ENCODE measurements at regions not wholly inside any gene's neighbourhood (a gene's known extent, or its start where the extent isn't known, plus 50 kb on each side); places are given as distances from the start of the nearest gene placed in this dataset.

GRCh38 chr9:135353935-135354334 is 125.6 kb upstream of the PPP1R26 start:
- no peak for TF ChIP-seq REST (IDR thresholded peaks at IDR 0.05; ENCODE audit: insufficient read depth in 1 of 2, low read depth in 2 of 2, low read length in 2 of 2)
- TF ChIP-seq FOXP2 (optimal IDR thresholded peaks at IDR 0.05; ENCODE audit: borderline replicate concordance, extremely low read depth, extremely low read length, insufficient read depth): no peak
- no peak for TF ChIP-seq POLR2AphosphoS5 (IDR thresholded peaks at IDR 0.05; ENCODE audit: low read depth, low read length)
- no peak for TF ChIP-seq TAF1 (IDR thresholded peaks at IDR 0.05; ENCODE audit: borderline replicate concordance, insufficient read depth, low read length)
